IPS DF 4.7 (cell line): ENCODE measurements at regions not wholly inside any gene's neighbourhood (a gene's known extent, or its start where the extent isn't known, plus 50 kb on each side); places are given as distances from the start of the nearest gene placed in this dataset.
"Not testable (repeated sequence)": the region's sequence is repeated elsewhere in the genome, so short reads cannot be mapped to it uniquely, and the experiment has no call there.

Experiments
- DNase-seq: peaks from one replicate; pipeline ENCODE4 v3.0.0-alpha.2; 2013; ENCODE audit warnings: low spot score; ENCODE audit errors: extremely low read depth

DNA sequence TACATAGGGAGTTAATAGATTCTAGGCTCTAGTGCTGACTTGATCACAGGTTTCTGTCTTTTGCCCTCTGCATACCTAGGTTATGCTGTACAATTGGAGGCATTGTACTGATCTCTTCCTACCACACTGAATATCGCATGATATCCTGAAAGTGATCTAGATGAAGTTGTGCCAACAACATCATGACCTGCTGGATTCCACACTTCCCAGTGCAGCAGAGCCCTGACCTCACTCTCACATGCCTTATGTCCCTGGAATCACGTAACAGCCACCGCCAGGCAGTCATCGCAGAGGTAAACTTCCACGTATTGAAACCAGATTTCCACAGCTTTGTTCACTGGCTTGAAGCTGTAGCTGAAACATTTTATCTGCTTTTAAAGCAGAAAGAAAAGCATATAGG, 214.0 kb downstream of the ANKRD30B start:
- no peak for DNase-seq

DNA sequence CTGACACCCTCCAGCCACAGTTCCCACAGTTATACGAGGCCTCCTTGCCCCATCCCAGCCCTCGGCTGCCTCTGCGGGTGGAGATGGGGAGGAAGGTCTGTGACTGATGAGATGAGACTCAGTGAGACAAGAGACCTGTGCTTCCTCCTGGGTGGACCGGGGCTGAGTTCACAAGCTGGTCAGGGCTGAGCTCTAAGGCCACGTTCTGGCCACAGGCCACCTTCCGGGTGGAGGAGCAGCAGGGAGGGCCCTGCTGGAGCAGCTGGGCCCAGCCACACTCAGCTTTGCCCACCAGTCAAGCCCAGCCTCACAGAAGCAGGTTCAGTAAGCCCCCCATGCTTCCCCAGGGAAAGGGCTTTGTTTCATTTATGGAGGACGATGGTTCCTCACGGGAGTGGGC, 214.7 kb downstream of the ANKRD30B start:
- no peak for DNase-seq

DNA sequence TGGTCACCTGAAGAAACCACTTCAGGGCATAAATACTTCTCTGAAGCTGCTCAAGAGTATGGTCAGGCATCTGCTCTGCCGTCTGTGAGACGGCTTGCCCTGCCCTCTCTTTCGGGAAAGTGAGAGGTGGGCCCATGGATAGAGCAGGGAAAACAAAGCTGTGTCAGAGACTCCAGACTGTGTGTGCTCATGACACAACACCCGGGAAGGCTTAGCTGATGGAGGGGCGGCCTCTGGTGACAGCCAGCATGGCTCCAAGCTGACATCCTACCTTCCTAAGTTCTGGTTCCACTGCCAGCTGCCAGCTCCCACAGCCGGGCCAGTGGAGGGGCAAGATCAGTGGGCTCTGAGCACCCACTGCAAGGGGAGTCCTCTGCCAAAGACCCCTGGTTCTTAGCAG, 215.3 kb downstream of the ANKRD30B start:
- DNase-seq, result no peak

DNA sequence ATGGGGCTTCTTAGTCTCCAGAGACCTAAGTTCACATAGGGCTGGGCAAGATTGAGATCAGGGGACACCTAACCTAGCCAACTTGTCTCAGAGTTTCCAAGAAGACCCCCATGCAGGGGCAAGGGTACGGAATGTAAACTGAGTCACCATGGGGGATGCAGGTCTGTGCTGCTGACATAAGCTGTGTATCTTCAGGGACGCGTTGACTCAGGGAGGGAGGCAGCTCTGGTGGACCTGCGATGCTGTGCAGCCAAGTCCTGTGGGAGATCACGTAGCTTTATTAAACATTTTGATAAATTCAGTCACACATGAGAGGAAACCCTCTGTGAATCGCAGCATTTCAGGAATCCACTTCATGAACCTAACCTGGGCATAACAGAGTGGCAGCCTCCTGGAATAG, 216.0 kb downstream of the ANKRD30B start:
- DNase-seq, result no peak

DNA sequence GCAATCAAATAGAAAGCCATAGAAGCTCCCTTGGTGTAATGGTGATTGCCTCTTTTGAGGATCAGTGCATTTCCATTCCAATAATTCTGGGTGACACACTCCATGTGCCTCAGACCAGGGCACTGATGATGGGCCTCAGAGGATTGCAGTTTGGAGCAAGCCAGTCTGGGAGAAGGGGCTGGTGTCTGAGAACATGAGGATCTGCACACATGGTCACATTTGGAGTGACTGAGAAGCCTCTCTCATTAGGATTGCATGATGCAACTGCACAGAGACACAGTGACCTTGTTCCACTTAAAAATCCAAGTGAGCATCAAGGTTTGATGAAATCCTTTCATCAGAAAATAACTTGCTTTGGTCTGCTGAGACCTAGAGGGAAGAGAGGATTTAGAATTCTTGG, 216.4 kb downstream of the ANKRD30B start:
- DNase-seq, result no peak

DNA sequence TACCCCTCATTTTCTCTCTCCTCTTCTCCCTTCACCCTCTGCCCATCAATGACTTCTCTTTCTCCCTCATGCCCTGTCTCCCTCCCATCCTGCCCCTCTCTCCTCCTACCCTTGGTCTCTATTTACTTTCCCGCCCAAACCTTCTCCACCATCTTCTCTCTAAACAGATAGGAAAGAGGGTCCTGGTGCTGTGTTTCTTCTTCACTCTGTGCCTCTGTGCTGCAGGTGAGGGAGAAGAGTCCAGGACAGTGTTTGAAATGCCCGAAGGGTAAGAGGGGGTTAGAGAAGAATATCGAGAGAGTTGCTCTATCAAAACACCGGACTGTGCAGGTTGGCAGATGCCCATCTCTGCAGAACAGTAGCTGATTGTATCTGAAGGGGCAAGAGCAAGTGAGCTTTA, 217.0 kb downstream of the ANKRD30B start:
- DNase-seq, result not testable (repeated sequence)

DNA sequence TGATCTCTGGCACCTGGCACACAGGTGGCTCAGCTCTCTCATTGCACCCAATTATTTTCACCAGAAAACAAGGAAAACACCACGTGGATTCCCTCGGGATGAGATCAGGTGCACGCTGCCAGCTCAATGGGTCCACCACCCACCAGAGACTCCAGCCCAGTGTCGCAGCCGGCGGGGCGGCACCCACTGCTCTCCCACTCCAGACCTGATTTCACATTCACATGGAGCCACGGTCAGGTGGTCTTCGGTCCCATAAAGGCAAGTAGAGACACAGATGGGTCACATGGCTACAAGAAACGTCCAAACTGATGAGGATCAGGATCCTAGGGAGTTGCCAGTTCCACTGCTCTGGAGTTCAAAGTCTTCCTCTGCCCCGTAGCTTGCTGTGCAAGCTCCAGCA, 217.6 kb downstream of the ANKRD30B start:
- DNase-seq, result no peak

DNA sequence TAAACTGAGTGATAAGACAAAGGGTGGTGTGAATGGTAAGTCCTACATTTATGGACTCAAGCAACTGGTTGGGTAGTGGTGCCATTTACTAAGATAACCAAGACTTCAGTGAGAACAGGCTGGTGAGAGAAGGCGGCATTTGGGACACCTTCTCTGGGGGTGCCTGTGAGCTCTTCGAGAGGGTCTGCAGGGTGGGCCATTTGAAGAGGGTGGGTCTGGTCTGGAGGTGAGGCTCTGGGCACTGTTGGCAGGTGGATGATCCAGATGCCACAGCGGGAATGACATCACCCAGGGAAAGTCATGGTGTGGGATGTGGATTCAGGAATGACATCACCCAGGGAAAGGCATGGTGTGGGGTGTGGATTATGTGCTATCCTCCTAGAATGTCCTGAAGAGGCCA, 219.3 kb downstream of the ANKRD30B start:
- DNase-seq, result not testable (repeated sequence)

DNA sequence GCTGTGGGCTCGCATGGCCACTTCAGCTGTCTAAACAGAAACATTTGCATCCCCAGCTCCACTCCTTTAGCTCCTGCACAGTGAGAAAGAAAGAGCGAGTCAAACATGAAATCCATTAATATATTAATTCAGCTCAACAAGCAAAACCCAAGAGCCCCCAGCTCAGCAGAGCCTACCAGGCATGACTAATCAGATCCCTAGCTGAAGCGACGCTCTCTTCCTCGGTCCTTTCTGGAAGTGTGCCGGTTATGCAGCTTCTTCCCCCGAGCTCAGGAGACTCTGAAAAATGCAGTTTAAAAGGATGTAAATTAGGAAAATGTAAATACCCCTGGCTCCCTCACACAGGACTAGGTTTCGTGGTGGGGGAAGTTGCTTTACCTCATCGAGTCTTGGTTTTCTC, 221.5 kb downstream of the ANKRD30B start:
- no peak for DNase-seq

DNA sequence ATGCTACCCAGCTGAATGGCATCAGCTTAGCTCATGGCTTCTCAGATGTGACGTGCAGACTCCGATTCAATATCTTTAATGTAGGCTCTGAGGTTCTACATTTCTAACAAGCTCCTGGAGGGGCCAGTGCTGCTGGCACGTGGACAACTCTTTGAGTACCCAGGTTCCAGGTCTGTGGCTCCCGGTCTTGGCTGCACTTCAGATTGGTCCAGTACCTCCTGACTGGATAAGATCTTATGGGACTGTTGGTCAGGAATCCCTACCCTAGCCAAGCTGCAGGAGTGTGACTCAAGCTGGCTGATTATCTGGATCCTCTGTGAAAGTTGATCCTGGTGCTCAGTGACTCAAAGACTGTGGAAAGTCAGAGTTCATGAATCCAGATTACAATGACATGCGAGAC, 222.1 kb downstream of the ANKRD30B start:
- DNase-seq, result no peak

DNA sequence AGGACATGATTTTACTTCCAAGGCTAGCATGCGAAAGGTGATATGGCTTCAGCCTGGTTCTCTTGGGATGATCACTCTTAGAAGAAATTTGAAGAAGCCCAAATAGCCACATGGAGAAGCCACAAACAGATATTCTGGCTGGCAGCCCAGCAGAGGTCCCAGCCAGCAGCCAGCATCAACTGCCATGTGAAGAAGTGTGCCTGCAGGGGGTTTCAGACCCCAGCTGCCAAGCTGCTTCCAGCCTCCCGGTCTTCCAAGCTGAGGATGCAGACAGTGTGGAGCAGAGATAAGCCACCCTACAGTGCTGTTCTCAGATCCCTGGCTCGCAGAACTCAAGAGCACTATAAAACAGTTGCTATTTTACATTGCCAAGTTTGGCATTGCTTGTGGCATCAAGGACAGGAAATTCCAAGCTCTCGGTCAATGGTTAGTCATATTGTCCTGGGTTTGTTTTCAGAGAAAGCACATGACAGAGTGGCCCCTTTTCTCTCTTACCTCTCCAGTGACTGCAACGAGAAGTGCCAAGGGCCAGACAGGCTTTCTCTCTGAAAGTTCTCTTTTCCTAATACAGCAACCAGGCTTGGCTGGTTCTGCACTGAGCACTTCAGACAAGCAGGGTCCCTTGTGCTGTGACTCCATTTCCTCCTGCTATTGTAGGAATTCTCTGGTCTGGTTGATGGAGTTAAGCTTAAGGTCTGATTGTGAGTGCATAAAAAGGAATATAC, 223.7 kb downstream of the ANKRD30B start:
- no peak for DNase-seq

DNA sequence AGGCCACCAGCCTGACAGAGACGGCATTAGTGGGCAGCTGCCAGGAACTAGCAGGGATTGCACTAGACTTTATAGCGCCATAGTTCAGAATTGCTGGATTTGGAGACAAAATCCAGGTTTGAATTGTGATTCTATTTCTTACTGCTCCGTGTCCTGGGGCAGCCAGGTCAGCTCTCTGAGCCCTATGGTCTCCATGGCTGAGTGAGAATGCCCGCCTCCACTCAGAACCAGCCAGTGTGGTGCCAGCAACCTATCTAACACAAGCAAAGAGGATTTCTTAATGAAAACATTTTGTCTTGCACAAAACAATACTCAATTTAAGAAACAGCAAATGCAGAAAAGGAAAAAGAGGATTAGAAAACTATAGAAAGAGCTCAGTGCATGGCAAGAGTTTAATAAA, 225.4 kb downstream of the ANKRD30B start:
- not testable (repeated sequence) for DNase-seq

DNA sequence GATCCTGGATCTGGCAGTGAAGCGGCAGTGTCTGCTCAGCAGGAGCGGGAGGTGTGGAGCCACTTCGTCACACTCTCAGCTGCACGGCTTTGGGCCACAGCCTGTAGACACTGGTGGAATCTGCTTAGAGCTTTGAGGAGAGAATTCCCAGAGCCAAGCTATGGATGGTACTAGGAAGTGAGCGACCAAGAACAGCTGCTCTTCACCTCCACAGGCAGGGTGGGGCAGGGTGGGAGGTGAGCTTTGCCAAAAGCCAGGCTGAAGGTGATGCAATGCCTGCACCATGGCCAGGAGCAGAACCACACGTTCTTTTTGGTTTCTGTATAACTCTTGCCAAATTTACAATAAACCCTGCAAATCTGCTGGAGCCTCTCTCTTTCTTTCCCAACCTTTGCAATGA, 226.1 kb downstream of the ANKRD30B start:
- DNase-seq, result no peak

DNA sequence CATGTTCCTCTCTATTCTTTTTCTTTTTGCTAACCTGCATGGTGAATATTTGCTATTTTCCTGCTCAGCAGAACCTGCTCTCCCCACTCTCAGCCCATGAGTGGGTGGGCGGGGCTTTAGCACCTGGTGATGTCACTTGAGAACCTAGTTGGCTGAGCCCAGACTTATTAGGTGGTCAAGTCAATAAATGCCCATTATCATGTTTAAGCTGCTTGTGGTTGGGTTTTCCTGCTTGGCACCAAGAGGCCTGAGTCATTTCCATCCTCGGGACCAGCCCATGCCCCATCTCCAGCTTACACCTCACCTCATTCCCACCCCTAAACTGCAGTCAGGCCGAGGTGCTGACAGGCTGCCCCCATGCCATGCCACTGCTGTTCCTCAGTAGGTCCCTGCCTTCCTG, 226.6 kb downstream of the ANKRD30B start:
- DNase-seq, result no peak

DNA sequence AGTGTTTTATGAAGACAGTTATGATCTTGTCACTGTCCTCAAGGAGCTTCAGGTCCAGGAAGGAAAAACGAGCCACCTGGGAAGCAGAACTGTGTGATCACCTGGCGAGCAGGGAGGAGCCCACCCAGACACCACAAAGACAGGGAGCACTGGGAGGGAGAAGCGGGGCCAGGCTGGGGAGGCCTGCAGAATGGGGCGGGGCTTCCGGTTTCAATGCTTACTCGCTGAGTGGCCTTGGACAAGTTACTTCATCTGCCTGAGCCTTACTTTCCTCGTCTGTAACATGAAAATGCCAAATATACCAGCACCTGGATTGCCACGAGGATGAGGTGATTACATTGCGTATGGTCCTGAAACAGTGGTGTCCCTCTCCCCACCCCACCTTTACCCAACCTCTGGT, 227.5 kb downstream of the ANKRD30B start:
- DNase-seq, result no peak

DNA sequence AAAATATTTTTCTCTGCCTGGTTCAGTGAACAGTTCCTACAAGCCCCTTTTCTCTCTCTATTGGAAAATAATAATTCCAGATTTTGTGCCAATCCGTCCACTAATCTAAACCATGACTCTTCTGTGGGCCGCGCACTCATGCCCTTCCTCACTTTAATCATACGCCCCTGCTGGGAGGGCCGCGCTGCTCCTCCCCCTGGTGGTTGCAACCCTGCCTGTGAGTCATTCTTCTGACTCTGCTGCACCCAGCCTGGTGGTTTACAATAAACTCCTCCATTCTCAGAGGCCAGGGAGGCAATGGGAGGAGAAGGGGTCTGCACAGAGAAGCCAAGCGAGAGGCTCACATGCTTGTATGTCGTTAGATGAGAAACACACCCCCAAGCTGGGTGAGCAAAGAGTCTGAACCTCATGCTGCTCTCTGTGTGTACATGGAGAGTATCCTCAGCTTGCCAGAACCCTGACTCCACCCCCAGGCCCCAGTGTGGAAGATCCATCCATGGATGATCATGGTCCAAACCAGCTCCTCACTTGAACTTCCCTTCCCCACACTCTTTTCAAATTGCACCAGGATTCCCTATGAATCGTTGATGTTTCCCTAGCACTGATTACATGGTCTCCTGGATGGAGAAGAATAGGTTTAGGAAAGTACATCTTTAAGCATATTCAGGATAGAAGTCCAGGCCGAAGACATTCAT, 228.9 kb downstream of the ANKRD30B start:
- no peak for DNase-seq

DNA sequence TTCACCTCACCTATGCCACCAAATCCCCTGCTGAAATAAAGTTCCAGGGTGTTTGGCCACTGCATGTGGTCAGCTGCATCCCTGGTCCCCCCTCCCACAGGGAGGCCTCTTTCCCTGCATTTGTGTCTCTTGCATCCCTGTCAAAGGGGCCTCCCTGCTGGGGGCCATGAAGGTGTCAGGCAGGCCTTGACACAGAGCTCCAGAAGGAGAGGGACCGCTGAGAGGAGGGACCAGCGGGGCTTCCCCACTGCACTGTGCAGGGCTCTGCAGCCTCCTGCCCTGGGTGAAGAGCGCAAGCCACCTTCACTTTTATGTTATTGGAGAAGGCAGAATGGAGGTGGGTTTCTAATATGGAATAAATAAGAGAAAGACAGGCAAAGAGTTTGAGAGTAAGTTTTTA, 230.2 kb downstream of the ANKRD30B start:
- no peak for DNase-seq

DNA sequence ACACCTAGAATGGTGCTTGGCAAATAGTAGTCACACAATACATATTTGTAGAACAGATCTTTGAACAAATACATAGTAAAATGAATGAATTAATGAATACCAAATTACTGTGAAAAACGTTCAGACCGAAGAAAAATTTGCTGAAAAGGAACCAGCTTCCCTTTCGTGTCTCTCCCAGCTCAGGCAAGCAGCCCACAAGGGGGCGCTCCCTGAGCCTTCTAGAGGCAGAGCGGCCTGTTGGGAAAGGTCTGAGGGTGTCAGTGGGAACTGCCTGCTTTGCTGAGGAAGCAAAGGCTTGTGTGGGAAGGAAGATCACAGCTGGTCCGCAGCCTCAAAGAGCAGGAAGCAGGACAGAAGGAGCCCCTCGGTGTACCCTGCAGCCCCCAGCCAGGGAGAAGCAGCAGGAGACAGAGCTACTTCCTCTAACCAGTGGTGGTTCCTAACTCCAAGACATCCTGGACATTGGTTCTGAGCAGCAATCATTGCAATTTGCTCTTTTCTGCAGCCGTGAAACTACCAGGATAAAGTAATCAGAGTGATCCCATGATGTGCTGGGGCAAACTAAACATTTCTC, 231.1 kb downstream of the ANKRD30B start:
- peak; percentile 33 for DNase-seq

DNA sequence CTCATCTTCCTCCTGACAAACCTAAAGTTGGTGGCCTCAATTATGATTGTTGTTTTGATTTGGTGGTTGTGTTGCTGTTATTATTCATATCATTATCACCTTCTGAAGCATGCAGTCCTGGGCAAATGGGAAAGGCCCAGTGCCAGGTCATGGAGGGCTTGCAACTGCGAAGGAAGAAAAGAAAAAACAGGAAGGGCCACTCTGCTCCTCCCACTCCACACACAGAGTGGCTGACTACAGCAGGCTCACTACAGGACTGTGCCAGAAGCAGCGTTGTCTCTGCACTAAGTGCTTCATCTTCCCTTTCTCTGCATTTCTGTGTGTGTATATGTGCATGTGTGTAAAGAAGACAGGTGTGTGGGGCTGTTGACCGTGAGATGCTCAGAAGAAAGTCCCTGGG, 231.9 kb downstream of the ANKRD30B start:
- no peak for DNase-seq

DNA sequence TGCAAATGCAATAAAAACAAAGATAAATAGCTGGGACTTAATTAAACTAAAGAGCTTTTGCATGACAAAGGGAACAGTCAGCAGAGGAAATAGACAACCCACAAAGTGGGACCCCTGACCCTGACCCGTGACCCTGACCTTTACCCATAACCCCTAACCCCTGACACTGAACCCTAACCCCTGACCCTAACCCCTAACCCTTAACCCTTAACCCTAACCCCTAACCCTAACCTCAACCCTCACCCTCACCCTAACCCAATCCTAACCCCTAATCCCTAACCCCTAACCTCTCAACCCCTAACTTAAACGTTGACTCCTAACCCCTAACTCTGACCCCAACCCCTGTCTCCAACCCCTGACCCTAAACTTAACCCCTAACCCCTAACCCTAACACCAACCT, 236.6 kb downstream of the ANKRD30B start:
- DNase-seq, result not testable (repeated sequence)

DNA sequence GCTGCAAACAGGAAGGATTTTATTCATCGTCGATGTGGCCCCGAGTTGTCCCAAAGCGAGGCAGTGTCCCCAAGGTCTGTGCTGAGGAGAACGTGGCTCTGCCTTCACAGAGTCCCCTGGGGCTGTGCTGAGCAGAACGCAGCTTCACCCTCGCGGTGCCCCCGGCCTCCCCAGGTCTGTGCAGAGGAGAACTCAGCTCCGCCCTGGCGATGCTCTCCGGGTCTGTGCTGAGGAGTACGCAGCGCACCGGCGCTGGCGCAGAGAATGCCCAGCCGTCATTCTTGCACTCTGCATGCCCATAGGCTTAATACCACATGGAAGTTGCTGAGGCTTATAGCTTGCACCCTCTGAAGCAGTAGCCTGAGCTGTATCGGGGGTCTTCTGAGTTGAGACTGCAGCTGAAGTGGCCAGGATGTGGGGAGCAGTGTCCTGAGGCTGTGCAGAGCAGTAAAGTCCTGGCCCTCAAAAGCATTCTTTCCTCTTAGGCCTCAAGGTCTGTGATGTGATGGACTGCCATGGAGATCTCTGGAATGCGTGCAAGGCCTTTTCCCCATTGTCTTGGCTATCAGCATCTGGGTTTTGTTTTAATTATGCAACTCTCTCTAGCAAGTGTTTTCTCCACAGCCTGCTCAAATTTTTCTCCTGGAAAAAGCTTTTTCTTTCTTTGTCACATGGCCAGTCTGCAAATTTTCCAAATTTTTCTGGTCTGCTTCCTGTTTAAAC, 237.5 kb downstream of the ANKRD30B start:
- not testable (repeated sequence) for DNase-seq

DNA sequence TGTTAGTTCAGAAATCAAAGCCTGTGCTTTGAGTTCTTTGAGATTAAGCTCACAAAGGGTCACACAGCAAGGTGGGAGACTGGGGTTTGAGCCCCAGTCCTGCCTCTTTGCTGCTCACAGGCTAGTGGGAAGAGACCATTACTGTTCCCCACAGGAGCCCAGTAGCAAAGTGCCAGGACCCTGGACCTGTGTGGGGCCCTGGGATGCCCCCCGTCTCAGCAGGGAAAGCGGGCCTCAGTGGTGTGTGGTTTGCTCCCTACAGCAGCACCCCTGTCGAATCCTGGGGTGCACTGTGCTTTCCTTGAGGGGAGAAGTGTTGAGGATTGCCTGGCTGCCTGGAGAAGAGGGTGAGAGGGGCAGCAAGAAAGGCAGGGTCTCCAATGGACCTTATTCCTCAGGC, 239.4 kb downstream of the ANKRD30B start:
- not testable (repeated sequence) for DNase-seq
